Gastrocnemius medialis (tissue), 4 donors: ENCODE measurements at regions not wholly inside any gene's neighbourhood (a gene's known extent, or its start where the extent isn't known, plus 50 kb on each side); places are given as distances from the start of the nearest gene placed in this dataset.

Experiments
- CTCF ChIP-seq, 5 experiments: fragments of 450-650 bp in 3 of 5; fragments of 200-600 bp in 2 of 5; sonication (generic) in 2 of 5; IDR thresholded peaks in 4 of 5; conservative IDR thresholded peaks in 1 of 5; 1 replicate in 4 of 5; 2 replicates in 1 of 5; pipeline ENCODE4 v1.5.1; 2016 to 2019; ENCODE audit warnings: antibody characterized with exemption in 5 of 5, mild to moderate bottlenecking in 3 of 5, moderate library complexity in 3 of 5
- POLR2A ChIP-seq, 2 donors: fragments of 450-650 bp; IDR thresholded peaks; one replicate each; pipeline ENCODE4 v1.6.1; 2017; ENCODE audit warnings: antibody characterized with exemption in 2 of 2, mild to moderate bottlenecking in 2 of 2, moderate library complexity in 2 of 2

DNA sequence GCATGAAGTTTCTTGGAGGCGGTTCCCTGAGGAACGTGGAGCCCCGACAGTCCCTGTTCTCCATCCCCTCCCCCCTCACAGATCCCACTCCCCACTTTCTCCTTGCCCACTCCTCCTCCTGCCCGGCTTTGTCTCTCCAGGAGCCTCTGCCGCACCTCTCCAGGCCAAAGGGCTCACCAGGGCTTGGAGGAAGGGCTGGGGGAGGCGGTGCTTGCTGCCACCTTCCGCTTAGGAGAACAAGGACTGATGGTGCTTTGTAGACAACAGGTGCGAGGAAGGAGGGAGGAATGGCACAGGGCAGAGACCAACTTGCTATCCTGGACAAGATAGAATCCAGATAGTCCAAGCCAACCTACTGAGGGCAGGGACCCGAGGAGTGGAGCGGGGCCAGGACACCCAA is 103.5 kb upstream of the SMAD3 start:
- TF ChIP-seq CTCF (IDR thresholded peaks at IDR 0.05 in 4 of 5, conservative IDR thresholded peaks at IDR 0.05 in 1 of 5) (no peak), POLR2A (IDR thresholded peaks at IDR 0.05) (no peak)
